NCI-H510A treated with DMSO at 0.1 percent for 48 hours (cell line): ENCODE measurements at regions not wholly inside any gene's neighbourhood (a gene's known extent, or its start where the extent isn't known, plus 50 kb on each side); places are given as distances from the start of the nearest gene placed in this dataset.
"Not testable (repeated sequence)": the region's sequence is repeated elsewhere in the genome, so short reads cannot be mapped to it uniquely, and the experiment has no call there.

Experiments used
- DNase-seq: peaks from one replicate; lab custom pipeline; 2025; lab: John Stamatoyannopoulos, UW

- DNase-seq: no peak
Observed at GRCh38 chr6:804771-805170, 111.8 kb upstream of the EXOC2 start.

GRCh38 chr6:804317-804716 lies 111.4 kb upstream of the EXOC2 start:
- no peak for DNase-seq

GRCh38 chr6:803191-803977 lies 110.4 kb upstream of the EXOC2 start:
- DNase-seq: no peak

GRCh38 chr6:802701-803100 lies 109.8 kb upstream of the EXOC2 start:
- DNase-seq: no peak

- DNase-seq: not testable (repeated sequence)
Observed at GRCh38 chr6:802223-802622, 109.3 kb upstream of the EXOC2 start.

- DNase-seq: no peak
Observed at GRCh38 chr6:799769-800168, 106.8 kb upstream of the EXOC2 start.

GRCh38 chr6:797479-798077 lies 104.6 kb upstream of the EXOC2 start:
- peak; percentile 15 for DNase-seq

GRCh38 chr6:795046-795685 lies 102.2 kb upstream of the EXOC2 start:
- DNase-seq: no peak

GRCh38 chr6:793261-793660 lies 100.3 kb upstream of the EXOC2 start:
- DNase-seq: no peak

- no peak for DNase-seq
Observed at GRCh38 chr6:792662-793061, 99.7 kb upstream of the EXOC2 start.

- no peak for DNase-seq
Observed at GRCh38 chr6:788058-788457, 95.1 kb upstream of the EXOC2 start.

- no peak for DNase-seq
Observed at GRCh38 chr6:786946-787763, 94.2 kb upstream of the EXOC2 start.

- DNase-seq: no peak
Observed at GRCh38 chr6:783966-784735, 91.2 kb upstream of the EXOC2 start.

GRCh38 chr6:782141-782540 lies 89.2 kb upstream of the EXOC2 start:
- no peak for DNase-seq

GRCh38 chr6:781350-781961 lies 88.5 kb upstream of the EXOC2 start:
- no peak for DNase-seq

- no peak for DNase-seq
Observed at GRCh38 chr6:780706-781105, 87.8 kb upstream of the EXOC2 start.

GRCh38 chr6:776951-777350 lies 84.0 kb upstream of the EXOC2 start:
- no peak for DNase-seq

GRCh38 chr6:776528-776931 lies 83.6 kb upstream of the EXOC2 start:
- DNase-seq: no peak

GRCh38 chr6:775863-776262 lies 82.9 kb upstream of the EXOC2 start:
- DNase-seq: no peak

GRCh38 chr6:771683-772082 lies 78.7 kb upstream of the EXOC2 start:
- not testable (repeated sequence) for DNase-seq
